Retinal pigment epithelial cell (primary cell): ENCODE measurements at regions not wholly inside any gene's neighbourhood (a gene's known extent, or its start where the extent isn't known, plus 50 kb on each side); places are given as distances from the start of the nearest gene placed in this dataset.

Experiments used
- DNase-seq: peaks from one replicate; pipeline ENCODE4 v3.0.0-alpha.2; 2010; ENCODE audit warnings: low read depth
- H3K4me3 ChIP-seq: 2 replicates; pipeline ENCODE4 v1.5.1; 2011; ENCODE audit warnings: mild to moderate bottlenecking, low read length, control low read depth, moderate library complexity
- CTCF ChIP-seq: conservative IDR thresholded peaks from 2 replicates; pipeline ENCODE4 v1.5.1; 2011; ENCODE audit warnings: low read depth, low read length, control low read depth, inconsistent platforms

- DNase-seq: no peak
- no peak overlapping the region for H3K4me3 ChIP-seq
- TF ChIP-seq CTCF: no peak
Measured at GRCh38 chr12:88921890-88922532, 341.7 kb upstream of the KITLG start.

- no peak overlapping the region for H3K4me3 ChIP-seq
- no peak for TF ChIP-seq CTCF
- DNase-seq: no peak
Measured at GRCh38 chr12:88921434-88921833, 341.2 kb upstream of the KITLG start.

- no peak for TF ChIP-seq CTCF
- H3K4me3 ChIP-seq: no peak overlapping the region
- DNase-seq: no peak
Measured at GRCh38 chr12:88918161-88918560, 337.9 kb upstream of the KITLG start.

GRCh38 chr12:88914967-88915366, 334.7 kb upstream of the KITLG start:
- DNase-seq: no peak
- H3K4me3 ChIP-seq: no peak overlapping the region
- no peak for TF ChIP-seq CTCF

- no peak for DNase-seq
- TF ChIP-seq CTCF: no peak
- H3K4me3 ChIP-seq: no peak overlapping the region
Measured at GRCh38 chr12:88909510-88909909, 329.2 kb upstream of the KITLG start.

- no peak for TF ChIP-seq CTCF
- no peak for DNase-seq
Measured at GRCh38 chr12:88908345-88908744, 328.1 kb upstream of the KITLG start.

GRCh38 chr12:88904705-88905104, 324.4 kb upstream of the KITLG start:
- no peak overlapping the region for H3K4me3 ChIP-seq
- no peak for TF ChIP-seq CTCF
- DNase-seq: no peak

More at GRCh38 chr12:88908345-88908744, 328.1 kb upstream of the KITLG start:
- H3K4me3 ChIP-seq: no peak overlapping the region
